ENCODE measurements at regions not wholly inside any gene's neighbourhood (a gene's known extent, or its start where the extent isn't known, plus 50 kb on each side); places are given as distances from the start of the nearest gene placed in this dataset.

- H3K27ac Mint-ChIP-seq (ENCODE audit: unreplicated experiment) = no peak overlapping the region
- H3K27me3 Mint-ChIP-seq (ENCODE audit: low read depth) = no peaks in the 10 kb centered on the region
Measured at GRCh38 chr18:8468191-8468590, 141.0 kb upstream of the RAB12 start.

DNA sequence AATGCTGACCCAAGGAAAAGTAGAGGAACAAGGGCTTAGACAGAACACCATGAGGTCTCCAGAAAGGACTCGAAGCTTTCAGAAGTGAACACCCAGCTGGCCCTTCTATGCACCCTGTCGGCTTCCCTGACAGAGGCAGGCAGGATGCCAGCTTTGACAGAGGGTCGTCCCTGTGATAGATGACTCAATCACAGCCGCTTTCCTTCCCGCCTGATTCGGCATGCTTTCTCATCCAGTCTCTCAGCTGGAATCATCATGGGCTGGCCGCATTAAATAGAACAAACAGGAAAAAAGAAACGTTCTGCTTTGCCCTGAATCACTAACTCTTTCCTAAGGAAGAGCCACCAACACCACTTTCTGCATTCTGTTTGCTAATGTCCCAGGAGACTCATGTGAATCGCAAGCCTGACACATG is 140.3 kb upstream of the RAB12 start:
- Mint-ChIP-seq H3K27ac (ENCODE audit: unreplicated experiment) (peak overlapping the region; percentile 57), H3K4me3 (ENCODE audit: unreplicated experiment) (no peak overlapping the region), H3K27me3 (ENCODE audit: low read depth) (no peaks in the 10 kb centered on the region), H3K9me3 (ENCODE audit: low read depth) (no peaks in the 10 kb centered on the region), H3K4me1 (ENCODE audit: low read depth) (peaks cover 21% of the 10 kb centered on the region), H3K36me3 (ENCODE audit: low read depth) (no peaks in the 10 kb centered on the region)
- no peak for DNase-seq (ENCODE audit: low spot score)
- TF ChIP-seq, protein P1, sequence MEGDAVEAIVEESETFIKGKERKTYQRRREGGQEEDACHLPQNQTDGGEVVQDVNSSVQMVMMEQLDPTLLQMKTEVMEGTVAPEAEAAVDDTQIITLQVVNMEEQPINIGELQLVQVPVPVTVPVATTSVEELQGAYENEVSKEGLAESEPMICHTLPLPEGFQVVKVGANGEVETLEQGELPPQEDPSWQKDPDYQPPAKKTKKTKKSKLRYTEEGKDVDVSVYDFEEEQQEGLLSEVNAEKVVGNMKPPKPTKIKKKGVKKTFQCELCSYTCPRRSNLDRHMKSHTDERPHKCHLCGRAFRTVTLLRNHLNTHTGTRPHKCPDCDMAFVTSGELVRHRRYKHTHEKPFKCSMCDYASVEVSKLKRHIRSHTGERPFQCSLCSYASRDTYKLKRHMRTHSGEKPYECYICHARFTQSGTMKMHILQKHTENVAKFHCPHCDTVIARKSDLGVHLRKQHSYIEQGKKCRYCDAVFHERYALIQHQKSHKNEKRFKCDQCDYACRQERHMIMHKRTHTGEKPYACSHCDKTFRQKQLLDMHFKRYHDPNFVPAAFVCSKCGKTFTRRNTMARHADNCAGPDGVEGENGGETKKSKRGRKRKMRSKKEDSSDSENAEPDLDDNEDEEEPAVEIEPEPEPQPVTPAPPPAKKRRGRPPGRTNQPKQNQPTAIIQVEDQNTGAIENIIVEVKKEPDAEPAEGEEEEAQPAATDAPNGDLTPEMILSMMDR (IDR thresholded peaks at IDR 0.05) = no peak

More at GRCh38 chr18:8468191-8468590, 141.0 kb upstream of the RAB12 start:
- TF ChIP-seq, protein P1 (IDR thresholded peaks at IDR 0.05) = no peak
- Mint-ChIP-seq H3K36me3 (ENCODE audit: low read depth) (no peaks in the 10 kb centered on the region), H3K9me3 (ENCODE audit: low read depth) (no peaks in the 10 kb centered on the region), H3K4me3 (ENCODE audit: unreplicated experiment) (no peak overlapping the region), H3K4me1 (ENCODE audit: low read depth) (peaks cover 21% of the 10 kb centered on the region)
- no peak for DNase-seq (ENCODE audit: low spot score)

GRCh38 chr18:8469544-8470130 is 139.6 kb upstream of the RAB12 start:
- peaks cover 21% of the 10 kb centered on the region for H3K4me1 Mint-ChIP-seq (ENCODE audit: low read depth)

GRCh38 chr18:8471372-8471771 is 137.9 kb upstream of the RAB12 start:
- peaks cover 13% of the 10 kb centered on the region for H3K27me3 Mint-ChIP-seq (ENCODE audit: low read depth)
- no peaks in the 10 kb centered on the region for H3K9me3 Mint-ChIP-seq (ENCODE audit: low read depth)

More at GRCh38 chr18:8469544-8470130, 139.6 kb upstream of the RAB12 start:
- H3K36me3 Mint-ChIP-seq (ENCODE audit: low read depth) = no peaks in the 10 kb centered on the region
- H3K27ac Mint-ChIP-seq (ENCODE audit: unreplicated experiment) = peak overlapping the region; percentile 29
- TF ChIP-seq, protein P1 (IDR thresholded peaks at IDR 0.05) = no peak
- no peak overlapping the region for H3K4me3 Mint-ChIP-seq (ENCODE audit: unreplicated experiment)
- no peaks in the 10 kb centered on the region for H3K9me3 Mint-ChIP-seq (ENCODE audit: low read depth)
- DNase-seq (ENCODE audit: low spot score) = no peak
- no peaks in the 10 kb centered on the region for H3K27me3 Mint-ChIP-seq (ENCODE audit: low read depth)

GRCh38 chr18:8474661-8475060 is 134.6 kb upstream of the RAB12 start:
- H3K27me3 Mint-ChIP-seq (ENCODE audit: low read depth) = peaks cover 30% of the 10 kb centered on the region
- H3K4me1 Mint-ChIP-seq (ENCODE audit: low read depth) = peaks cover 6% of the 10 kb centered on the region
- no peak for DNase-seq (ENCODE audit: low spot score)
- no peak overlapping the region for H3K4me3 Mint-ChIP-seq (ENCODE audit: unreplicated experiment)
- H3K27ac Mint-ChIP-seq (ENCODE audit: unreplicated experiment) = no peak overlapping the region
- TF ChIP-seq, protein P1 (IDR thresholded peaks at IDR 0.05) = no peak
- H3K9me3 Mint-ChIP-seq (ENCODE audit: low read depth) = no peaks in the 10 kb centered on the region
- H3K36me3 Mint-ChIP-seq (ENCODE audit: low read depth) = no peaks in the 10 kb centered on the region

More at GRCh38 chr18:8471372-8471771, 137.9 kb upstream of the RAB12 start:
- peaks cover 21% of the 10 kb centered on the region for H3K4me1 Mint-ChIP-seq (ENCODE audit: low read depth)
- DNase-seq (ENCODE audit: low spot score) = no peak
- H3K36me3 Mint-ChIP-seq (ENCODE audit: low read depth) = no peaks in the 10 kb centered on the region
- TF ChIP-seq, protein P1 (IDR thresholded peaks at IDR 0.05) = no peak
- no peak overlapping the region for H3K27ac Mint-ChIP-seq (ENCODE audit: unreplicated experiment)
- no peak overlapping the region for H3K4me3 Mint-ChIP-seq (ENCODE audit: unreplicated experiment)

Measured in chondrocyte (in vitro differentiated cells).